ENCODE measurements at regions not wholly inside any gene's neighbourhood (a gene's known extent, or its start where the extent isn't known, plus 50 kb on each side); places are given as distances from the start of the nearest gene placed in this dataset.

GRCh38 chr9:89810431-89810830 is 205.6 kb downstream of the GADD45G start:
- peaks cover 9% of the 10 kb centered on the region for H3K27me3 Mint-ChIP-seq
- H3K36me3 Mint-ChIP-seq (ENCODE audit: low read depth) = no peaks in the 10 kb centered on the region
- H3K4me1 Mint-ChIP-seq = peaks cover 27% of the 10 kb centered on the region
- no peaks in the 10 kb centered on the region for H3K9me3 Mint-ChIP-seq
- H3K4me3 Mint-ChIP-seq = no peak overlapping the region
- intact Hi-C loops (cut with micrococcal nuclease) = no loop called here
- no peak overlapping the region for H3K27ac Mint-ChIP-seq
- DNase-seq = no peak

DNA sequence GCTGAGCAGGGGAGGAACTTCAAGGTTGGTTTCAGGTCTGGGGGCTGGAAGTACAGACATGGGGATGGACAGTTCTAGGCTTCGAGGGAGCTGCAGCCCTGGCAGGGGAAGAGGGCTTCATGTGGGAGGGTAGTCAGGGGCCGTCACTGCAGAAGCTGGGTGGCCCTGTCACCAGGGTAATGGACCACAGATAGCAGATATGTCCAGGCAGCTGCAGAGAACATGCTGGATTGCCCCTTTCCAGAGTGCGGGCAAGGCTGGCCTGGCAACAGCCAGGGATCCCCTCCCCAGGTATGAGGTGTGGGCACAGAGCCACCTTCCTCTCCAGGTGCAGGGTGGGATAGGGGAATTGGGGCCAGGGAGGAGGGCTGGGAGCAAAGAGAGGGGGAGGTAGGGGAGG is 206.5 kb downstream of the GADD45G start:
- intact Hi-C loops (cut with micrococcal nuclease) = no loop called here
- H3K4me3 Mint-ChIP-seq = no peak overlapping the region
- peaks cover 32% of the 10 kb centered on the region for H3K4me1 Mint-ChIP-seq
- H3K36me3 Mint-ChIP-seq (ENCODE audit: low read depth) = no peaks in the 10 kb centered on the region
- DNase-seq = no peak
- no peak overlapping the region for H3K27ac Mint-ChIP-seq
- no peaks in the 10 kb centered on the region for H3K9me3 Mint-ChIP-seq
- peaks cover 9% of the 10 kb centered on the region for H3K27me3 Mint-ChIP-seq

- Mint-ChIP-seq H3K27ac (no peak overlapping the region), H3K9me3 (no peaks in the 10 kb centered on the region), H3K27me3 (peaks cover 9% of the 10 kb centered on the region), H3K36me3 (ENCODE audit: low read depth) (no peaks in the 10 kb centered on the region), H3K4me1 (peaks cover 33% of the 10 kb centered on the region), H3K4me3 (no peak overlapping the region)
- DNase-seq = no peak
- intact Hi-C loops (cut with micrococcal nuclease) = no loop called here
Measured at GRCh38 chr9:89811886-89812450, 207.2 kb downstream of the GADD45G start.

GRCh38 chr9:89812556-89813181 is 207.9 kb downstream of the GADD45G start:
- H3K27me3 Mint-ChIP-seq = peaks cover 9% of the 10 kb centered on the region
- H3K9me3 Mint-ChIP-seq = no peaks in the 10 kb centered on the region
- H3K27ac Mint-ChIP-seq = no peak overlapping the region
- intact Hi-C loops (cut with micrococcal nuclease) = no loop called here
- no peak for DNase-seq
- H3K36me3 Mint-ChIP-seq (ENCODE audit: low read depth) = no peaks in the 10 kb centered on the region
- H3K4me1 Mint-ChIP-seq = peaks cover 31% of the 10 kb centered on the region
- no peak overlapping the region for H3K4me3 Mint-ChIP-seq

DNA sequence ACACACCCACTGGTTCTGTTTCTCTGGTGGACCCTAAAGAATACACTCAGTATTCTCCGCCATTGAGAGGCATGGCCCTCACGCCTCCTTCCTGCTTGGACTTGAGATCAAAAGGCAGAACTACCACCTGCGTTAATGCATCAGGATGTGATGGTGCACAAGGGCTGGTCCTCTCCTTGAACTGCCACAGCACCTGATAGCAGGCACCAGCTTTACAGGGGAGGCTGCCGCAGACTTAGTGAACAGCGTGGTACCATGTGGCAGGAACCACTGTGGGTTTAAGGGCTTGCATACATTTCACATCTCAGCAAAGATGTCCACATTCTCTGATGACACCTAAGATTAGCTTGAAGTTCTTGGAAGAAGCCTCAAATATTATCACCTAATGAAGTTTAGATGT is 208.7 kb downstream of the GADD45G start:
- DNase-seq = no peak
- peaks cover 31% of the 10 kb centered on the region for H3K4me1 Mint-ChIP-seq
- H3K9me3 Mint-ChIP-seq = no peaks in the 10 kb centered on the region
- H3K27me3 Mint-ChIP-seq = peaks cover 9% of the 10 kb centered on the region
- H3K36me3 Mint-ChIP-seq (ENCODE audit: low read depth) = no peaks in the 10 kb centered on the region
- H3K27ac Mint-ChIP-seq = no peak overlapping the region
- intact Hi-C loops (cut with micrococcal nuclease) = no loop called here
- H3K4me3 Mint-ChIP-seq = no peak overlapping the region

- peak overlapping the region; percentile 48 for H3K27ac Mint-ChIP-seq
- peaks cover 31% of the 10 kb centered on the region for H3K4me1 Mint-ChIP-seq
- peak overlapping the region; percentile 29 for H3K4me3 Mint-ChIP-seq
- H3K36me3 Mint-ChIP-seq (ENCODE audit: low read depth) = peaks cover 2% of the 10 kb centered on the region
- intact Hi-C loops (cut with micrococcal nuclease) = no loop called here
- no peaks in the 10 kb centered on the region for H3K9me3 Mint-ChIP-seq
- H3K27me3 Mint-ChIP-seq = peaks cover 10% of the 10 kb centered on the region
- peak; percentile 62 for DNase-seq
Measured at GRCh38 chr9:89814340-89815040, 209.7 kb downstream of the GADD45G start.

DNA sequence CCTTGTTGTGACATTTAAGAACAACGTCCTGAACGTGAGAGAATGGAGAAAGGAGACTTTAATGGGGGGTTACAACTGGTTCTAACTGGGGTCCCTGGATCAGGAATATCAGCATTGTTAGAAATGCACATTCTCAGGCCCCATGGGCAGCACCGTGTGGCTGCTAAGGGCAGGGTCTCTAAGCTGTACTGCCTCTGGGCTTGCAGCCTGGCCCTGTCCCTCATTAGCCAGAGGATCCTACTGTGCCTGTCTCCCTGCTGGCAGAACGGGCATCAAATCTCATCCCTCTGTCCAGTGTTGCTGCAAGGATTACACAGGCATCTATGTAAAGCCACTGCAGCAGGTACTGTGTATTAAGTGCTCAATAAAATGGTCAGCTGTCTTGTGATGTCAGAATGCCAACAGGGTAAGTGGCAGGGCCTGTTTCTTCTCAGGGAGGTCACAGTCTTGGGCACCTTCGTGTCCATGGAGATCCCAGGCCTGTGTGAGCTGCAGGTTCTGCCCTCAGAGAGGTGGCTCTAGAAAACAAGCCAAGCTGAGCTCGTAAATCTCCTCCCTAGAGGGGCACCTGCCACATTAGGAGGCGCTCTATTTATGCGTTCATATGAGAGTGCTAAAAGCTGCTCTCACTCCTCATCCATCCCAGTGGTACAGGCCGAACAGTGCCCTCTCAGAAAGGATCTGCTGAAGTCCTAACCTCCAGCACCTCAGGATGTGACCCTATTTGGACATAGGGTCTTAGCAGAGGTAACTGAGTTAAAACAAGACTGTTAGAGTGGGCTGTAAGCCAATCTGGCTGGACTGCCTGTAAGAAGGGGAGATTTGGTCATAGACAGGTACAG is 210.5 kb downstream of the GADD45G start:
- peak overlapping the region; percentile 48 for H3K27ac Mint-ChIP-seq
- peaks cover 32% of the 10 kb centered on the region for H3K4me1 Mint-ChIP-seq
- peaks cover 2% of the 10 kb centered on the region for H3K9me3 Mint-ChIP-seq
- peak overlapping the region; percentile 29 for H3K4me3 Mint-ChIP-seq
- peaks cover 12% of the 10 kb centered on the region for H3K27me3 Mint-ChIP-seq
- H3K36me3 Mint-ChIP-seq (ENCODE audit: low read depth) = peaks cover 2% of the 10 kb centered on the region
- DNase-seq = no peak
- intact Hi-C loops (cut with micrococcal nuclease) = no loop called here

- Mint-ChIP-seq H3K4me1 (peaks cover 35% of the 10 kb centered on the region), H3K27ac (no peak overlapping the region), H3K27me3 (peaks cover 12% of the 10 kb centered on the region)
Measured at GRCh38 chr9:89815903-89816573, 211.2 kb downstream of the GADD45G start.

DNA sequence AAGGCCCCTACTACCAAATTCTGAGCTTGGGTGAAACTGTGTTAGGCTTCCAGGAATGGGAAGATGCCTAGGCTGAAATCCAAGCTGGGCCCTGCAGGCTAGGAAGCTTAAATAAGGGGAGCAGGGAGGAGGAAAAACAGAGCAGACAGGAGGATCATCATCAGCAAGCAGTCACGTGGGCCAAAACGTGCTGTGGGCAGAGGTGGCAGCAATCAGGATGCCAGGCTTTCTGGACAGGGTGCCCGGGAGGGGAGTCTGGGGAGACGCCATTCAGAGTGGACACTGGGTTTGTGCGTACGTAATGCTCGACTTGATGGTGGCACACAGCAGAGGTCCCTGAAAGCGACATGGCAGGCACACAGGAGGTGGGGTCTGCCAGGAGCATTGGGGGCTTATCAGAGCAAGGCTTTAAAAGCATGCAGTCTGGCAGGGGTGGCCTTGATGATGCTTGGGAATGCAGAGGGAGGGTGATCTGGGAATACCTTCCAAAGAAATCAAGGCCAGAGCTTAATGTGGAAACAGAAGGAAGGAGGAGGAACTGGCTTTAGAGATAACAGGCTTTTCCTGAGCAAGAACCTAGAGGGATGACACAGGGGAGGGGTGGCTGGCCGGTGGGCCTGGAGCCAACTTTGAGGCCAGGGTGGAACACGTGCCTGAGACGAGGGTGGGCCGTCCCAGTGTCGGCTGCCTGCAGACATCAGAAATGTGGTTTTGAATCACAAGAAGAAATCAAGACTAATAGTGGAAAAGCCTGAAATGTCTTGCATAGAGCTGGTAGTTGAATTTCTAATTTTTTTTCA is 212.5 kb downstream of the GADD45G start:
- Mint-ChIP-seq H3K4me1 (peaks cover 30% of the 10 kb centered on the region), H3K9me3 (peaks cover 4% of the 10 kb centered on the region), H3K27me3 (peaks cover 8% of the 10 kb centered on the region), H3K27ac (no peak overlapping the region), H3K4me3 (no peak overlapping the region), H3K36me3 (ENCODE audit: low read depth) (peaks cover 2% of the 10 kb centered on the region)
- DNase-seq = no peak
- intact Hi-C loops (cut with micrococcal nuclease) = no loop called here

More at GRCh38 chr9:89815903-89816573, 211.2 kb downstream of the GADD45G start:
- intact Hi-C loops (cut with micrococcal nuclease) = no loop called here
- DNase-seq = no peak
- Mint-ChIP-seq H3K36me3 (ENCODE audit: low read depth) (peaks cover 2% of the 10 kb centered on the region), H3K9me3 (peaks cover 4% of the 10 kb centered on the region), H3K4me3 (no peak overlapping the region)

- Mint-ChIP-seq H3K4me3 (no peak overlapping the region), H3K27ac (no peak overlapping the region), H3K9me3 (peaks cover 12% of the 10 kb centered on the region), H3K36me3 (ENCODE audit: low read depth) (peaks cover 3% of the 10 kb centered on the region), H3K27me3 (peaks cover 5% of the 10 kb centered on the region), H3K4me1 (peaks cover 16% of the 10 kb centered on the region)
- intact Hi-C loops (cut with micrococcal nuclease) = no loop called here
- DNase-seq = no peak
Measured at GRCh38 chr9:89820337-89820736, 215.5 kb downstream of the GADD45G start.

GRCh38 chr9:89821081-89821480 is 216.3 kb downstream of the GADD45G start:
- Mint-ChIP-seq H3K36me3 (ENCODE audit: low read depth) (peaks cover 3% of the 10 kb centered on the region), H3K4me1 (peaks cover 11% of the 10 kb centered on the region), H3K27me3 (peaks cover 5% of the 10 kb centered on the region), H3K9me3 (peaks cover 12% of the 10 kb centered on the region), H3K4me3 (no peak overlapping the region), H3K27ac (no peak overlapping the region)
- intact Hi-C loops (cut with micrococcal nuclease) = no loop called here
- no peak for DNase-seq

DNA sequence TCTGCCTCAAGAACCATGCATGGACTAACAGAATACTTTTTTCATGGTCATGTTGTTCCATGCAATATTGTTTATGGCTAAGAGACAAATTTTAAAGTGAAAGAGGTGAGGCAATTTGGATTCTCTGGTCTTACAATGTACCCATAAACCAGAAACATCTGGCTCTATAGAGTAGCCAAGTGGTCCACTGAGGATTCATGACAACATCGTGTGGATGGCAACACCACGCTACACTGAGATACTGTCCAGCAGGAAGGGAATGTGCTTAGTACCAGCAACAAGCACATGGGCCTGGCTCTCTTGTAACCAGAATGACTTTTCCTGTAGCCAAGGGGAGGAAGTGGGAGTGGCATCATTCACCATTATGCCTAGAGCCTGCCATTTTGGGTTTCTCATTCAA is 218.2 kb downstream of the GADD45G start:
- Mint-ChIP-seq H3K4me1 (peaks cover 16% of the 10 kb centered on the region), H3K27me3 (peaks cover 5% of the 10 kb centered on the region), H3K36me3 (ENCODE audit: low read depth) (peaks cover 3% of the 10 kb centered on the region), H3K27ac (no peak overlapping the region), H3K9me3 (peaks cover 12% of the 10 kb centered on the region), H3K4me3 (no peak overlapping the region)
- intact Hi-C loops (cut with micrococcal nuclease) = no loop called here
- no peak for DNase-seq

- intact Hi-C loops (cut with micrococcal nuclease) = loop anchor here (2.0 to 5.0 kb wide), 2 partner anchors 83 to 221 kb away; partner anchors contain the start of gene GADD45G
- Mint-ChIP-seq H3K27me3 (peaks cover 5% of the 10 kb centered on the region), H3K4me1 (peaks cover 21% of the 10 kb centered on the region), H3K36me3 (ENCODE audit: low read depth) (peaks cover 4% of the 10 kb centered on the region), H3K9me3 (peaks cover 13% of the 10 kb centered on the region), H3K27ac (no peak overlapping the region), H3K4me3 (no peak overlapping the region)
- DNase-seq = no peak
Measured at GRCh38 chr9:89825669-89826068, 220.9 kb downstream of the GADD45G start.
